PC-3 (cell line): ENCODE measurements at regions not wholly inside any gene's neighbourhood (a gene's known extent, or its start where the extent isn't known, plus 50 kb on each side); places are given as distances from the start of the nearest gene placed in this dataset.
A peak's percentile ranks its signal among the peaks of the same experiment; 100 is the strongest.

Experiments
- ATAC-seq: fragments of 200-7000 bp; cut with Tn5 transposase; 2 replicates; pipeline ENCODE4 v1.9.1; 2020; ENCODE audit warnings: mild to moderate bottlenecking, moderate library complexity
- BruUV-seq: library from RNA; stranded (reverse); fragments of 400-500 nt; replicated peaks from 2 replicates; lab custom pipeline; 2021; lab: Mats Ljungman, UMichigan
- CTCF ChIA-PET: fragments of 300-600 bp; sonication (Branson Sonifier 250); formaldehyde crosslinking; loops from one replicate; lab custom pipeline; 2022; ENCODE audit warnings: antibody characterized with exemption; lab: Charles Lee
- POLR2A ChIA-PET: fragments of 300-600 bp; sonication (Branson Sonifier 250); formaldehyde crosslinking; loops from one replicate; lab custom pipeline; 2022; ENCODE audit warnings: antibody characterized with exemption; ENCODE audit not compliant: unreplicated experiment; lab: Charles Lee
- DNase-seq: peaks from one replicate; pipeline ENCODE4 v3.0.0-alpha.2; 2015
- H2AFZ ChIP-seq: fragments of 300-600 bp; sonication (generic); 2 replicates; pipeline ENCODE4 v1.6.0; 2016; ENCODE audit warnings: antibody characterized with exemption, low read length
- H3F3A ChIP-seq: fragments of 300-600 bp; sonication (generic); one replicate; pipeline ENCODE4 v1.6.0; 2017; ENCODE audit warnings: antibody characterized with exemption, low read length, control low read depth, mild to moderate bottlenecking; ENCODE audit not compliant: unreplicated experiment
- H3K27ac ChIP-seq: fragments of 300-600 bp; sonication (generic); 2 replicates; pipeline ENCODE4 v1.5.1; 2016; ENCODE audit warnings: mild to moderate bottlenecking, low read length
- H3K27me3 ChIP-seq: fragments of 300-600 bp; sonication (generic); 2 replicates; pipeline ENCODE4 v1.6.1; 2016; ENCODE audit warnings: low read length, mixed read lengths
- H3K36me3 ChIP-seq: fragments of 300-600 bp; sonication (generic); 2 replicates; pipeline ENCODE4 v1.6.1; 2016; ENCODE audit warnings: low read depth, mixed run types, low read length, mixed read lengths
- H3K4me1 ChIP-seq: fragments of 300-600 bp; sonication (generic); 2 replicates; pipeline ENCODE4 v1.5.1; 2016; ENCODE audit warnings: low read length; ENCODE audit not compliant: insufficient read depth
- H3K4me2 ChIP-seq: fragments of 300-600 bp; sonication (generic); 2 replicates; pipeline ENCODE4 v1.6.0; 2016; ENCODE audit warnings: low read length
- H3K4me3 ChIP-seq: fragments of 300-600 bp; sonication (generic); 2 replicates; pipeline ENCODE4 v1.5.1; 2016; ENCODE audit warnings: mild to moderate bottlenecking, low read length, mixed read lengths
- H3K79me2 ChIP-seq: fragments of 300-600 bp; sonication (generic); 2 replicates; pipeline ENCODE4 v1.6.1; 2017; ENCODE audit warnings: low read length, mixed read lengths
- H3K9ac ChIP-seq: fragments of 300-600 bp; sonication (generic); 2 replicates; pipeline ENCODE4 v1.6.0; 2016; ENCODE audit warnings: mild to moderate bottlenecking, low read length
- H3K9me2 ChIP-seq: fragments of 300-600 bp; sonication (generic); replicated peaks from 2 replicates; pipeline ENCODE4 v1.6.1; 2016; ENCODE audit warnings: mixed run types, low read length, mixed read lengths
- H3K9me3 ChIP-seq: fragments of 300-600 bp; sonication (generic); 2 replicates; pipeline ENCODE4 v1.6.1; 2016; ENCODE audit warnings: low read length, mixed read lengths
- H4K20me1 ChIP-seq: fragments of 300-600 bp; sonication (generic); 2 replicates; pipeline ENCODE4 v1.6.1; 2016; ENCODE audit warnings: low read length, mixed read lengths
- CTCF ChIP-seq: fragments of 300-600 bp; sonication (generic); conservative IDR thresholded peaks from 2 replicates; pipeline ENCODE4 v1.5.1; 2017; ENCODE audit warnings: antibody characterized with exemption, low read depth, mild to moderate bottlenecking, low read length
- EZH2 ChIP-seq: fragments of 300-600 bp; sonication (generic); IDR thresholded peaks from one replicate; pipeline ENCODE4 v1.6.1; 2017; ENCODE audit warnings: antibody characterized with exemption, mild to moderate bottlenecking, low read length; ENCODE audit not compliant: unreplicated experiment
- EZH2phosphoT487 ChIP-seq: fragments of 300-600 bp; sonication (generic); IDR thresholded peaks from 2 replicates; pipeline ENCODE4 v1.6.1; 2018; ENCODE audit warnings: mild to moderate bottlenecking, antibody characterized with exemption, low read length, borderline replicate concordance
- intact Hi-C: fragments of 100-400 bp; cut with micrococcal nuclease; formaldehyde crosslinking; loops from 2 replicates; pipeline ENCODE4 v1.9.0; 2023

GRCh38 chr21:22263890-22264289, 1265.7 kb downstream of the NCAM2 start:
- intact Hi-C loops: no loop called here
- BruUV-seq: no TSS peak

GRCh38 chr21:22277341-22277740, 1279.1 kb downstream of the NCAM2 start:
- Histone ChIP-seq H3F3A (no peaks in the 10 kb centered on the region), H3K27ac (no peak overlapping the region), H3K4me3 (no peak overlapping the region), H3K9ac (no peak overlapping the region), H3K9me3 (0 out of 2 replicates have a peak, but pooled peaks cover 4% of the 10 kb centered on the region), H2AFZ (no peak overlapping the region), H3K36me3 (no peaks in the 10 kb centered on the region), H3K4me1 (no peaks in the 10 kb centered on the region), H3K79me2 (no peaks in the 10 kb centered on the region), H3K9me2 (no peaks in the 10 kb centered on the region), H4K20me1 (no peaks in the 10 kb centered on the region), H3K4me2 (no peak overlapping the region), H3K27me3 (no peaks in the 10 kb centered on the region)
- ATAC-seq: no peak
- no TSS peak for BruUV-seq
- intact Hi-C loops: no loop called here
- DNase-seq: no peak
- no peak for TF ChIP-seq EZH2phosphoT487
- no peak for TF ChIP-seq CTCF
- no peak for TF ChIP-seq EZH2
- CTCF ChIA-PET: no interaction called here
- POLR2A ChIA-PET: no interaction called here

More at GRCh38 chr21:22263890-22264289, 1265.7 kb downstream of the NCAM2 start:
- Histone ChIP-seq H3K4me3 (no peak overlapping the region), H3K27me3 (no peaks in the 10 kb centered on the region), H3K36me3 (no peaks in the 10 kb centered on the region), H3K4me1 (no peaks in the 10 kb centered on the region), H3F3A (no peaks in the 10 kb centered on the region), H3K9me2 (no peaks in the 10 kb centered on the region), H2AFZ (no peak overlapping the region), H3K79me2 (no peaks in the 10 kb centered on the region), H3K9ac (no peak overlapping the region), H3K27ac (no peak overlapping the region), H3K4me2 (no peak overlapping the region), H3K9me3 (no peaks in the 10 kb centered on the region), H4K20me1 (no peaks in the 10 kb centered on the region)
- DNase-seq: no peak
- TF ChIP-seq EZH2 (no peak), EZH2phosphoT487 (no peak), CTCF (no peak)
- ChIA-PET CTCF (no interaction called here), POLR2A (no interaction called here)
- ATAC-seq: no peak

GRCh38 chr21:22278366-22278765, 1280.2 kb downstream of the NCAM2 start:
- ChIA-PET CTCF (no interaction called here), POLR2A (no interaction called here)
- Histone ChIP-seq H2AFZ (no peak overlapping the region), H3K9ac (no peak overlapping the region), H3K9me3 (0 out of 2 replicates have a peak, but pooled peaks cover 4% of the 10 kb centered on the region), H3K27me3 (no peaks in the 10 kb centered on the region), H3K4me3 (no peak overlapping the region), H3K9me2 (no peaks in the 10 kb centered on the region), H4K20me1 (no peaks in the 10 kb centered on the region), H3K4me1 (no peaks in the 10 kb centered on the region), H3K36me3 (no peaks in the 10 kb centered on the region), H3K27ac (no peak overlapping the region), H3F3A (no peaks in the 10 kb centered on the region), H3K79me2 (no peaks in the 10 kb centered on the region), H3K4me2 (no peak overlapping the region)
- TF ChIP-seq EZH2phosphoT487: no peak
- no peak for TF ChIP-seq EZH2
- no peak for TF ChIP-seq CTCF
- ATAC-seq: no peak
- no TSS peak for BruUV-seq
- DNase-seq: peak; percentile 51
- intact Hi-C loops: no loop called here
